Muscle layer of duodenum (tissue), 2 donors: ENCODE measurements at regions not wholly inside any gene's neighbourhood (a gene's known extent, or its start where the extent isn't known, plus 50 kb on each side); places are given as distances from the start of the nearest gene placed in this dataset.

Experiments used
- H3K27ac ChIP-seq: one replicate; pipeline ENCODE4 v1.7.0; 2013; ENCODE audit warnings: mild to moderate bottlenecking, low read length
- H3K27me3 ChIP-seq: one replicate; pipeline ENCODE4 v1.7.0; 2013; ENCODE audit warnings: low read depth, mild to moderate bottlenecking, control low read depth, low read length
- H3K36me3 ChIP-seq, 2 donors: one replicate each; pipeline ENCODE4 v1.7.0; 2013; ENCODE audit warnings: low read length in 2 of 2, control low read depth in 1 of 2, mild to moderate bottlenecking in 1 of 2; ENCODE audit not compliant: insufficient read depth in 2 of 2, control insufficient read depth in 1 of 2
- H3K4me1 ChIP-seq, 2 donors: one replicate each; pipeline ENCODE4 v1.7.0; 2013; ENCODE audit warnings: low read length in 2 of 2, mild to moderate bottlenecking in 2 of 2, control low read depth in 1 of 2, moderate library complexity in 1 of 2; ENCODE audit not compliant: insufficient read depth in 2 of 2, control insufficient read depth in 1 of 2
- H3K4me3 ChIP-seq, 2 donors: one replicate each; pipeline ENCODE4 v1.7.0; 2013; ENCODE audit warnings: low read length in 2 of 2, low read depth in 1 of 2, mild to moderate bottlenecking in 1 of 2
- H3K9me3 ChIP-seq, 2 donors: one replicate each; pipeline ENCODE4 v1.7.0; 2013; ENCODE audit warnings: low read length in 2 of 2, control low read depth in 1 of 2, mild to moderate bottlenecking in 1 of 2; ENCODE audit not compliant: control insufficient read depth in 1 of 2
- donor health status: healthy.

DNA sequence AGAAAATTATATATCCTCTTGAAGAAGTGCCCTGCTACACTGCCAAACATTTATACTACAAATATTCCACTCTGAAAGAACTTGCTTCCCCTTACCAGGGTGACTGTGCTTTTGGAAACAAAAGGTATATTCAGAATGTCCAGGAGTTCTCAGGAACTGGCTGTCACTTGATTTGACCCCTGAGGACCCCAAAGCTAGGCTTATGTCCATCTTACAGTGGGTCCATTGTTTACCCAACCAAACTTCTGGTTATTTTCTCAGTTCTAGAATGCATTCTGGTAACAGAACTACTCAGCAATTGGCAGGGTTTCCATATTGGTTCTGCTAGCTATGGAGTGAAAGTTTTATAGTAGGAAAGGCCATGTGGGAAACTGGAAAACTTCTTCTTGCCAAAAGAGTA is 207.1 kb upstream of the KCTD3 start:
- Histone ChIP-seq H3K4me3 (no peak overlapping the region), H3K4me1 (no peaks in the 10 kb centered on the region), H3K27me3 (no peaks in the 10 kb centered on the region), H3K9me3 (no peaks in the 10 kb centered on the region), H3K27ac (no peak overlapping the region), H3K36me3 (no peaks in the 10 kb centered on the region)

GRCh38 chr1:215360758-215361157 is 206.3 kb upstream of the KCTD3 start:
- Histone ChIP-seq H3K4me3 (no peak overlapping the region), H3K9me3 (peaks cover 0 to 4% of the 10 kb centered on the region in 2 donors), H3K27me3 (no peaks in the 10 kb centered on the region), H3K36me3 (no peaks in the 10 kb centered on the region), H3K27ac (no peak overlapping the region), H3K4me1 (no peaks in the 10 kb centered on the region)

DNA sequence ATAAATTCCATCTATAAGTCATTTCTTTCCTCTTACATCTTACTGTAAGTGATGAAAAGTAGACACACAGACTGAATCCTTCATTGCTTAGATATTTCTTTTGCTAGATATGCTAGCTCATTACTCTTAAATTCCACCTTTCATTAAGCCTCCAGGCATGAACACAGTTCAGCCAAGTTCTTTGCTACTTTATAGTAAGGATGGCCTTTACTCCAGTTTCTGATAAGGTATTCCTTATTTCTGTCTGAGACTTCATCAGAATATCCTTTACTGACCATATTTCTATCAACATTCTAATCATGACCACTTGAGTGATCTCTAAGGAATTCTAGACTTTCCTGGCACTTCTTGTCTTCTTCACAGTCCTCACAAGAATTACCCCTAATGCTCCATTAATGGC is 191.7 kb upstream of the KCTD3 start:
- H3K9me3 ChIP-seq: no peaks in the 10 kb centered on the region
- H3K27me3 ChIP-seq: no peaks in the 10 kb centered on the region
- no peaks in the 10 kb centered on the region for H3K4me1 ChIP-seq
- H3K36me3 ChIP-seq: no peaks in the 10 kb centered on the region
- no peak overlapping the region for H3K4me3 ChIP-seq
- no peak overlapping the region for H3K27ac ChIP-seq

DNA sequence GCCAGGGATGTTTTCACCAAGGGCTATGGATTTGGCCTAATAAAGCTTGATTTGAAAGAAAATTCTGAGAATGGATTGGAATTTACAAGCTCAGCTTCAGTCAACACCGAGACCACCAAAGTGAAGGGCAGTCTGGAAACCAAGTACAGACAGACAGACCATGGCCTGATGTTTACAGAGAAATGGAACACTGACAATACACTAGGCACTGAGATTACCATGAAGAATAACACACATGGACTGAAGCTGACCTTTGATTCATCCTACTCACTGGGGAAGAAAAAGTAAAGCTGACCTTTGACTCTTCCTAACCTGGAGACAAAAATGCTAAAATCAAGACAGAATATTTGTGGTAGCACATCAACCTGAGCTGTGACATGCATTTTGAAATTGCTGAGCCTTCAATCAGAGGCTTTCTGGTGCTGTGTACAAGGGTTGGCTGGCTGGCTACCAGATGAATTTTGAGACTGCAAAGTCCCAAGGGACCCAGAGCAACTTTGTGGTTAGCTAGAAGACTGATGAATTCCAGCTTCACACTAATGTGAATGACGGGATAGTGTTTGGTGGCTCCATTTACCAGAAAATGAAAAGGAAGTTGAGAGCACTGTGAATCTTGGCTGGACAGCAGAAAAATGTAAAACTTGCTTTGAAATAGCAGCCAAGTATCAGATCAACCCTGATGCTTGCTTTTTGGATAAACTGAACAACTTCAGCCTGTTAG is 190.4 kb upstream of the KCTD3 start:
- no peak overlapping the region for H3K4me3 ChIP-seq
- no peaks in the 10 kb centered on the region for H3K36me3 ChIP-seq
- H3K4me1 ChIP-seq: no peaks in the 10 kb centered on the region
- no peaks in the 10 kb centered on the region for H3K27me3 ChIP-seq
- H3K27ac ChIP-seq: no peak overlapping the region
- no peaks in the 10 kb centered on the region for H3K9me3 ChIP-seq

DNA sequence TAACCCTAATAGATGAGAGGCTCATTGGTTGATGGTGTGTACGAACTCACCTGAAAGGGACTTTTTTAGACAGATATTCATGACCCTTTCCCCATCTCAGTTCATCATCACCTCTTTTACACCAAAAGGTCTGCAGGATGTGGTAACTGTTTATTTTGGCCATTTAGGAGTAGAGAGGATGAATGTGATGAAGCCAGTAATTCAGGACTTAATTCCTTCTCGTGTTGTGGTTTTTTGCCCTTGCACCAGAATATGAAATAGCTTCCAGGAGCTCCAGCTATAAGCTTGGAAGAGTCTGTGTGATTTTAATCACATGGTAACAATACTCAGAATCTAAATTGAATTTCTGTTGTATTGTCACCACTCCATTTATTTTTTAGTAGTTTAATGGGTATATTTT is 189.4 kb upstream of the KCTD3 start:
- Histone ChIP-seq H3K27ac (no peak overlapping the region), H3K36me3 (no peaks in the 10 kb centered on the region), H3K4me3 (no peak overlapping the region), H3K4me1 (no peaks in the 10 kb centered on the region), H3K27me3 (no peaks in the 10 kb centered on the region), H3K9me3 (no peaks in the 10 kb centered on the region)

- Histone ChIP-seq H3K9me3 (peaks cover 0 to 5% of the 10 kb centered on the region in 2 donors), H3K27me3 (no peaks in the 10 kb centered on the region), H3K27ac (no peak overlapping the region), H3K36me3 (no peaks in the 10 kb centered on the region), H3K4me3 (no peak overlapping the region), H3K4me1 (no peaks in the 10 kb centered on the region)
These were observed 186.5 kb upstream of the KCTD3 start for GRCh38 chr1:215380566-215380965.

- no peaks in the 10 kb centered on the region for H3K36me3 ChIP-seq
- H3K4me3 ChIP-seq: no peak overlapping the region
- H3K27ac ChIP-seq: no peak overlapping the region
- no peaks in the 10 kb centered on the region for H3K9me3 ChIP-seq
- no peaks in the 10 kb centered on the region for H3K27me3 ChIP-seq
- H3K4me1 ChIP-seq: no peaks in the 10 kb centered on the region
These were observed 173.6 kb upstream of the KCTD3 start for GRCh38 chr1:215393476-215393875.

- Histone ChIP-seq H3K27me3 (no peaks in the 10 kb centered on the region), H3K4me1 (no peaks in the 10 kb centered on the region), H3K4me3 (no peak overlapping the region), H3K36me3 (no peaks in the 10 kb centered on the region), H3K9me3 (no peaks in the 10 kb centered on the region), H3K27ac (no peak overlapping the region)
These were observed 172.8 kb upstream of the KCTD3 start for GRCh38 chr1:215394084-215394991.

DNA sequence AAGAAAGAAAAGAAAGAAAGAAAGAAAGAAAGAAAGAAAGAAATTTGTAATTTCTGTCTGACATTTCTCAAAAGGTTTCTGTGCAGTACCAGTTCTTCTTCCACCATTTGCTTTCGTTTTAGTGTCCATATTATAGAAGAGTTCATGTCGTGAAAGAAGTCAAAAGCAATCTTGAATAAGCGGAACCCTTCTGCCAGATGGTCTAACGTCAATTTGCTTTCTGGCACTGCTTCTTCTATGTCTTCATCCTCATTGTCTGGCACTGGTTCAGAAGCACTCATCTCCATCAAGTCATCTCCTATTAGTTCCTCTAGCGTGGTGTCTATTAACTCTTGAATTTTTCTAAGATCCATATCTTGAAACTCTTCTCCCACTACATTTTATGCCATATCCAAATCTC is 170.0 kb upstream of the KCTD3 start:
- Histone ChIP-seq H3K4me1 (no peaks in the 10 kb centered on the region), H3K4me3 (no peak overlapping the region), H3K27ac (no peak overlapping the region), H3K9me3 (no peaks in the 10 kb centered on the region), H3K27me3 (no peaks in the 10 kb centered on the region), H3K36me3 (no peaks in the 10 kb centered on the region)

DNA sequence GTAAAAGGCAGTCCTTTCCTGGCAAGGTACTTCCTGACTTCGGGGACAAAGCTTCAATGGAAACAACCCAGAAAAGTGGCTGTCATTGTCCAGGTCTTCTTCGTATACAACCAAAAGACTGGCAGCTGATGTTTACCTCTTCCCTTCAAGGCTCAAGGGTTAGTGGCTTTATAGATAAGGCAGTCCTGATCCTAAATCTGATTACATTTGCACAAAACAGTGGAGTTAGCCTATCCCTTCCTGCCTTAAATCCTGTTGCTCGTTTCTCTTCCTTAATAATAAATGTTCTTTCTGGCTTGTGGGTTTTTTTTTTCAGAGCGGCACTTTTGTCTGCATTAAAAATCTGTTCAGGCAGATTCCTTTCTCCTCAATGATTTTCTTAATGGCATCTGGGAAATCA is 169.3 kb upstream of the KCTD3 start:
- no peaks in the 10 kb centered on the region for H3K36me3 ChIP-seq
- no peaks in the 10 kb centered on the region for H3K9me3 ChIP-seq
- no peaks in the 10 kb centered on the region for H3K27me3 ChIP-seq
- no peak overlapping the region for H3K4me3 ChIP-seq
- H3K4me1 ChIP-seq: no peaks in the 10 kb centered on the region
- H3K27ac ChIP-seq: no peak overlapping the region

- Histone ChIP-seq H3K4me3 (no peak overlapping the region), H3K27me3 (no peaks in the 10 kb centered on the region), H3K9me3 (no peaks in the 10 kb centered on the region), H3K4me1 (no peaks in the 10 kb centered on the region), H3K27ac (no peak overlapping the region), H3K36me3 (no peaks in the 10 kb centered on the region)
These were observed 167.3 kb upstream of the KCTD3 start for GRCh38 chr1:215399787-215400186.
